ENCODE measurements at regions not wholly inside any gene's neighbourhood (a gene's known extent, or its start where the extent isn't known, plus 50 kb on each side); places are given as distances from the start of the nearest gene placed in this dataset.

GRCh38 chr3:106364477-106364876 is 495.7 kb upstream of the CBLB start:
- Histone ChIP-seq H3K36me3 (ENCODE audit: control insufficient read depth in 4 of 4, insufficient read depth in 4 of 4, low read length in 4 of 4) (no peaks in the 10 kb centered on the region), H3K27ac (ENCODE audit: low read depth in 1 of 2, low read length in 1 of 2) (no peak overlapping the region), H3K9ac (ENCODE audit: insufficient read depth in 1 of 2, low read length in 2 of 2) (no peak overlapping the region), H3K9me3 (ENCODE audit: control insufficient read depth in 4 of 4, insufficient read depth in 3 of 4, low read length in 3 of 4) (peaks cover 0 to 10% (median 0%) of the 10 kb centered on the region in 4 donors), H3K4me3 (no peak overlapping the region), H3K27me3 (ENCODE audit: control insufficient read depth in 3 of 3, insufficient read depth in 3 of 3, low read length in 2 of 3) (no peaks in the 10 kb centered on the region), H3K4me1 (ENCODE audit: control insufficient read depth in 5 of 5, insufficient read depth in 5 of 5, low read length in 5 of 5) (peaks cover 0 to 2% (median 0%) of the 10 kb centered on the region in 5 donors)
- no peak for ATAC-seq (ENCODE audit: insufficient read depth, low FRiP score)
- 97 to 100% methylated on average over 1 of the region's 1 CpG for WGBS, 2 donors
- DNase-seq: no peak
- TF ChIP-seq CTCF (IDR thresholded peaks at IDR 0.05; ENCODE audit: control extremely low read depth, extremely low read depth): no peak

- 82 to 89% methylated on average over 1 of the region's 1 CpG for WGBS, 2 donors
- Histone ChIP-seq H3K36me3 (ENCODE audit: control insufficient read depth in 4 of 4, insufficient read depth in 4 of 4, low read length in 4 of 4) (no peaks in the 10 kb centered on the region), H3K4me1 (ENCODE audit: control insufficient read depth in 5 of 5, insufficient read depth in 5 of 5, low read length in 5 of 5) (peaks cover 0 to 2% (median 0%) of the 10 kb centered on the region in 5 donors), H3K9me3 (ENCODE audit: control insufficient read depth in 4 of 4, insufficient read depth in 3 of 4, low read length in 3 of 4) (peaks cover 0 to 10% (median 0%) of the 10 kb centered on the region in 4 donors), H3K4me3 (no peak overlapping the region), H3K27ac (ENCODE audit: low read depth in 1 of 2, low read length in 1 of 2) (no peak overlapping the region), H3K9ac (ENCODE audit: insufficient read depth in 1 of 2, low read length in 2 of 2) (no peak overlapping the region), H3K27me3 (ENCODE audit: control insufficient read depth in 3 of 3, insufficient read depth in 3 of 3, low read length in 2 of 3) (no peaks in the 10 kb centered on the region)
- no peak for TF ChIP-seq CTCF (IDR thresholded peaks at IDR 0.05; ENCODE audit: control extremely low read depth, extremely low read depth)
- ATAC-seq (ENCODE audit: insufficient read depth, low FRiP score): no peak
- no peak for DNase-seq
These were observed 496.4 kb upstream of the CBLB start for GRCh38 chr3:106365061-106365691.

GRCh38 chr3:106366352-106366751 is 497.5 kb upstream of the CBLB start:
- no peak overlapping the region for H3K4me3 ChIP-seq
- peaks cover 0 to 4% (median 0%) of the 10 kb centered on the region in 5 donors for H3K4me1 ChIP-seq (ENCODE audit: control insufficient read depth in 5 of 5, insufficient read depth in 5 of 5, low read length in 5 of 5)
- no peak for TF ChIP-seq CTCF (IDR thresholded peaks at IDR 0.05; ENCODE audit: control extremely low read depth, extremely low read depth)
- peaks cover 0 to 7% (median 0%) of the 10 kb centered on the region in 4 donors for H3K9me3 ChIP-seq (ENCODE audit: control insufficient read depth in 4 of 4, insufficient read depth in 3 of 4, low read length in 3 of 4)
- H3K9ac ChIP-seq (ENCODE audit: insufficient read depth in 1 of 2, low read length in 2 of 2): no peak overlapping the region
- no peak overlapping the region for H3K27ac ChIP-seq (ENCODE audit: low read depth in 1 of 2, low read length in 1 of 2)
- DNase-seq: no peak
- no peaks in the 10 kb centered on the region for H3K27me3 ChIP-seq (ENCODE audit: control insufficient read depth in 3 of 3, insufficient read depth in 3 of 3, low read length in 2 of 3)
- no peak for ATAC-seq (ENCODE audit: insufficient read depth, low FRiP score)
- H3K36me3 ChIP-seq (ENCODE audit: control insufficient read depth in 4 of 4, insufficient read depth in 4 of 4, low read length in 4 of 4): no peaks in the 10 kb centered on the region

- ATAC-seq (ENCODE audit: insufficient read depth, low FRiP score) (no peak), DNase-seq (no peak)
- H3K27ac ChIP-seq (ENCODE audit: low read depth in 1 of 2, low read length in 1 of 2): no peak overlapping the region
- H3K4me1 ChIP-seq (ENCODE audit: control insufficient read depth in 5 of 5, insufficient read depth in 5 of 5, low read length in 5 of 5): peaks cover 0 to 12% (median 0%) of the 10 kb centered on the region in 5 donors
- no peaks in the 10 kb centered on the region for H3K27me3 ChIP-seq (ENCODE audit: control insufficient read depth in 3 of 3, insufficient read depth in 3 of 3, low read length in 2 of 3)
- H3K9me3 ChIP-seq (ENCODE audit: control insufficient read depth in 4 of 4, insufficient read depth in 3 of 4, low read length in 3 of 4): peaks cover 0 to 4% (median 0%) of the 10 kb centered on the region in 4 donors
- 55 to 74% methylated on average over 2 of the region's 2 CpGs for WGBS, 2 donors
- no peak overlapping the region for H3K4me3 ChIP-seq
- no peaks in the 10 kb centered on the region for H3K36me3 ChIP-seq (ENCODE audit: control insufficient read depth in 4 of 4, insufficient read depth in 4 of 4, low read length in 4 of 4)
- no peak for TF ChIP-seq CTCF (IDR thresholded peaks at IDR 0.05; ENCODE audit: control extremely low read depth, extremely low read depth)
- H3K9ac ChIP-seq (ENCODE audit: insufficient read depth in 1 of 2, low read length in 2 of 2): no peak overlapping the region
These were observed 498.7 kb upstream of the CBLB start for GRCh38 chr3:106367496-106367895.
